Loucy (cell line): ENCODE measurements at regions not wholly inside any gene's neighbourhood (a gene's known extent, or its start where the extent isn't known, plus 50 kb on each side); places are given as distances from the start of the nearest gene placed in this dataset.

Experiments used
- EZH2phosphoT487 ChIP-seq: fragments of 200-600 bp; IDR thresholded peaks from 2 replicates; pipeline ENCODE4 v1.6.1; 2018; ENCODE audit warnings: antibody characterized with exemption, mild to moderate bottlenecking, moderate library complexity, borderline replicate concordance
- TF ChIP-seq, protein P1 (sequence below): fragments of 200-600 bp; sonication (generic); conservative IDR thresholded peaks from 2 replicates; pipeline ENCODE4 v1.5.1; 2014; ENCODE audit warnings: mild to moderate bottlenecking, antibody characterized with exemption, low read length

GRCh38 chr11:96614101-96614500 is 224.3 kb downstream of the JRKL start:
- TF ChIP-seq, protein P1, sequence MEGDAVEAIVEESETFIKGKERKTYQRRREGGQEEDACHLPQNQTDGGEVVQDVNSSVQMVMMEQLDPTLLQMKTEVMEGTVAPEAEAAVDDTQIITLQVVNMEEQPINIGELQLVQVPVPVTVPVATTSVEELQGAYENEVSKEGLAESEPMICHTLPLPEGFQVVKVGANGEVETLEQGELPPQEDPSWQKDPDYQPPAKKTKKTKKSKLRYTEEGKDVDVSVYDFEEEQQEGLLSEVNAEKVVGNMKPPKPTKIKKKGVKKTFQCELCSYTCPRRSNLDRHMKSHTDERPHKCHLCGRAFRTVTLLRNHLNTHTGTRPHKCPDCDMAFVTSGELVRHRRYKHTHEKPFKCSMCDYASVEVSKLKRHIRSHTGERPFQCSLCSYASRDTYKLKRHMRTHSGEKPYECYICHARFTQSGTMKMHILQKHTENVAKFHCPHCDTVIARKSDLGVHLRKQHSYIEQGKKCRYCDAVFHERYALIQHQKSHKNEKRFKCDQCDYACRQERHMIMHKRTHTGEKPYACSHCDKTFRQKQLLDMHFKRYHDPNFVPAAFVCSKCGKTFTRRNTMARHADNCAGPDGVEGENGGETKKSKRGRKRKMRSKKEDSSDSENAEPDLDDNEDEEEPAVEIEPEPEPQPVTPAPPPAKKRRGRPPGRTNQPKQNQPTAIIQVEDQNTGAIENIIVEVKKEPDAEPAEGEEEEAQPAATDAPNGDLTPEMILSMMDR = no peak
- TF ChIP-seq EZH2phosphoT487 = no peak
